ENCODE measurements at regions not wholly inside any gene's neighbourhood (a gene's known extent, or its start where the extent isn't known, plus 50 kb on each side); places are given as distances from the start of the nearest gene placed in this dataset.
"Not testable (repeated sequence)": the region's sequence is repeated elsewhere in the genome, so short reads cannot be mapped to it uniquely, and the experiment has no call there.

- no peak for DNase-seq
Measured at GRCh38 chr4:81700189-81700588, 228.5 kb upstream of the RASGEF1B start.

GRCh38 chr4:81698538-81699296 lies 227.0 kb upstream of the RASGEF1B start:
- no peak for DNase-seq

- DNase-seq: no peak
Measured at GRCh38 chr4:81694176-81694913, 222.6 kb upstream of the RASGEF1B start.

GRCh38 chr4:81690871-81691270 lies 219.2 kb upstream of the RASGEF1B start:
- DNase-seq: no peak

GRCh38 chr4:81688085-81688484 lies 216.4 kb upstream of the RASGEF1B start:
- no peak for DNase-seq

DNA sequence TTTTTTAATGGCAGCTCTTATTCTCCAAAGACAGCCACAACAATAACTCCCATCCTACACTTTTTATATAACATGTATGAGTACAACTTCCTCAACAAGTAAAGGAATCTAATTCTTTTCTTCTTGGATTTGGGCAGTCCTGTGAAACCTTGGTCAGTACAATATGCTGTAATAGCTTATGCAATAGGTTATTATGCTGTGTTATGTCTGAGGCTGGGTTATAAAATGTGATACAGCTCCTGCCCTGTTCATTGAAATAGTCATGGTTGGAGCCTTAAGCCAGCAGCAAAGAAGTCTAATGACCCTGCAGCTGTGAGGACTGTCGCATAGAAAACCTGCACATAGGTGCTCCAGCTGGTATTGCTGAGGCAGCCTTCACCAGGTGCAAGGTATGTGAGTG lies 215.8 kb upstream of the RASGEF1B start:
- DNase-seq: no peak

DNA sequence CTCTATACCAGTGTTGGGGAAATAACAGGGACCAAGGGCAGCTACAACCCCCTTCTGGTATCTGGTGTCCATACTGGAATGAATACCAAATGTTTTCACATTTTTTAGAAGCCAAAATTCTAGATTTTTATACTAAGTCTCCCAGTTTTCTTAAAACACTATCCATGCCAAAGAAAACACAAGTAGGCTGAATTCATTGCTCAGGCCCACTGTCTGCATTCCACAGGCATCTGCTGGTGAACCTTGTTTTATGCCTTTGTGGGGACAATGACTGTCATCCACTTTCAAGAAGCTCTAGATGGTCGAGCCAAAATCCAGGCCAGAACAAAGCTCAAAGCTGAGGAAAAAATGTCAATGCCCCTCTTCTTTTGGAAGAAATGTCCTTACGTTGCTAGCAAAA lies 213.4 kb upstream of the RASGEF1B start:
- DNase-seq: no peak

- DNase-seq: no peak
Measured at GRCh38 chr4:81684352-81684751, 212.6 kb upstream of the RASGEF1B start.

GRCh38 chr4:81682492-81682891 lies 210.8 kb upstream of the RASGEF1B start:
- no peak for DNase-seq

DNA sequence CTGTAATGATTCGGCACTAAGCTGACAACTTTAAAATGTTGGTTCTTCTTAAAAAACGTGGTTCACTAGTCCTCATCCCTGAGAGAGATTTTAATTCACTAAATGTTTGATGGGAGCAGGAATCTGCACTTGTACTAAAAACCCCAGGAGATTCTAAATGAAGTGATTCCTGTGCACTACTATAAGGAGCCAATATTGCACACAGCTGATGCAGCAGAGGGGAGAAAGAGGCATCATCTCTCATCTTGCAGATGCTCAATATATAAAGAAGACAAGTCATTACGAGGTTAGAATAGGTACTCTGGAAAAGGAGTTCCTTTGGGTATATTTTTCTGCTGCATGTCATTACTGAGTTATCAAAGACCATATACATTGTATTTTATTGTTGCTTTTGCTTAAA lies 207.6 kb upstream of the RASGEF1B start:
- no peak for DNase-seq

GRCh38 chr4:81678801-81679200 lies 207.1 kb upstream of the RASGEF1B start:
- no peak for DNase-seq

DNA sequence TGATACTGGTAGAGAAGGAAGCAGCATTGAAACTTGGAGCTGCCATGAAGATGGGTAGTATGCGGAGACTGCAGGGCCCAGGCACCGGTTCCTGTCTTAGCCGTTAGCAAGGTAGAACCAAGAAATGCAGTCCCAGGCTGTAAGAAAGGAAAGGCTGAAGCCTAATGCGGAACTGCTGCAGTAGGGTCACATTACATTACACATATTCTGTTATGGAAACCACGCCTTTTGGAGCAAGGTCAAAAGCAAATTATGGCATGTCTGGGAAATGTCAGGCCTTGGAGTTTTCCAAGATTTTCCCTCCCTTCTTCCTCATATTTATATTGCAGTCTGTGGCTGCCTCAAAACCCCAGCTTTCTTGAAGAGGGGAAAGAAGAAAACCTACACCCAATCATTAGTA lies 204.8 kb upstream of the RASGEF1B start:
- no peak for DNase-seq

DNA sequence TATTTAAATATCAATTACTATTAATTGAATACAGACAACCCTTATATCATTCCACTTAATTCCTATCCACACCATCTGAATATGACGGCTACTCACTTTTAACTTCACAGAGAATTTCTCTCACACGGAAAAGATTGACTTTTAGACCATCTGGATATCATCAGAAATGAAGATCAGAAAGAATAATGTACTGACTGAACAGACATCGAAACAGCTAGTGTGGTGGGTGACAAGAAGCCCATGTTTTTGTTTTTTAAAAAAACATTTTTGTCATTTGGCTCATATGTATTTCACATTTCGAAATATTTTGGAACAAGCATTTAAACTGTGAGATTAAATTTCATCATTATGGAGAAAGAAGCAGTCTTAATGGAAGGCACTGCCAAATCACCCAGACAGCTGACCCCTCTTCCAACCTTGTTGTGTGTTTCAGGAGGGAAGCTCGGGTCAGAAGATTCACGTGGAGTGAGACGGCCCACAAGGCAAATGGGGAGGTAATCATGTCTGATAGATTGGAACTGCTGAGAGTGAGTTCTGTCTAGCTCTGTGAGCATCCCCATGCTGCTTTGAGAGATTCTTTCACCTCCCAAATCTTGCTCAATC lies 204.2 kb upstream of the RASGEF1B start:
- DNase-seq: no peak

DNA sequence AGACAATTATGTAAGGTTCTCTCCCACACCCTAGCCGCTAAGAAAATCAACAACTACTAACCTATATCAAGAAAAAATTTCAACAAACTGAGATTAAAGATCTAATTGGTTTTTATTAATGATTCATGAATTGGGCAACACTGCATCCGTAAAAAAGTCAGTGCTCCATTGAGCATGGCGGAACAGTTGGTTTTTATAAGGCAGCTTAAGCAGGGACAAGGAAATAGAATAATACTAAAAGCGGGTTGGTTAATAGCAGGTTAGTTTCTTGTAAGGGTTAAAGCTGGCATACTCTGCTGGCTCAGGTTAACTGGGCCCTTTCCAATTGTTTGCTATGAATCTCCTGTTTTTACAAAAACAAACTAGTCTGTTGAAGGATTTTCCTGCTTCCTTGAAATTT lies 202.3 kb upstream of the RASGEF1B start:
- DNase-seq: no peak

GRCh38 chr4:81668328-81668727 lies 196.6 kb upstream of the RASGEF1B start:
- DNase-seq: not testable (repeated sequence)

GRCh38 chr4:81667539-81667938 lies 195.8 kb upstream of the RASGEF1B start:
- DNase-seq: no peak

DNA sequence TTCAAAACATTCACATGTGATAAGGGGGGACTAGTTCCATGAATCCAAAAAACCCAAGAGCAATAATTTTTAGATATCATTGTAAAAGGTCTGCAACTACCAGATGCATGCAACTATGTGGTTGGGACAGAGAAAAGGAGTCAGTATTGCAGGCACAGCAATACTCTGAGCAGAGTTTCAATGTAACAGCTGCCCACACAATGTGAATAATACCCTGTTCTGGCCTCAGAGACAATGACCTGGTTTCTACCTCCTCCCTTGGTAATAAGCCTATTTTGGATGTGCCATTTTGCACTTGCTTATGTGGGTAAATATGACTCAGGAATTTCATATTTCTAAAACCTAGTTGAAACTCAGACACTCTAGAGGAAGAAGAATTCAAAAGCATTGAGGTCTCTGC lies 194.8 kb upstream of the RASGEF1B start:
- DNase-seq: no peak

GRCh38 chr4:81665649-81666048 lies 193.9 kb upstream of the RASGEF1B start:
- no peak for DNase-seq

DNA sequence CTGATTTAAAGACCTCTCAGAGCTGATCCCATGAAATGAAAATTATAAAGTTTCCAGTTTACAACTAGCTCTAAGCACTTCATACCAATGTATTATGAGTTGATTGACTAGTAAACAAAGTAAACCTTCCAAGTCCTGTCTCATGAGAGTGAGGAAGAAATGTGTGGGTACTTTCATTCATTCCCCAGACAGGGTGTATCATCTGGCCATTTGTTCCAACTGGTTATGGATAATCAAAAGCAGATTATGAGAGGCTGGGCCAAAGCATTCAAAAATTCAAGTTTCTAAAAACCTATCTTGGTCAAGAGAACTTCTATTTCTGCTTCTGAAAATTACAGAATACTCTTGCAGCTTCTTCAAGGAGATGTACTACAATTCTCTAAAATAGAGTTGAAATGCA lies 193.3 kb upstream of the RASGEF1B start:
- DNase-seq: no peak

GRCh38 chr4:81664079-81664478 lies 192.4 kb upstream of the RASGEF1B start:
- DNase-seq: no peak

DNA sequence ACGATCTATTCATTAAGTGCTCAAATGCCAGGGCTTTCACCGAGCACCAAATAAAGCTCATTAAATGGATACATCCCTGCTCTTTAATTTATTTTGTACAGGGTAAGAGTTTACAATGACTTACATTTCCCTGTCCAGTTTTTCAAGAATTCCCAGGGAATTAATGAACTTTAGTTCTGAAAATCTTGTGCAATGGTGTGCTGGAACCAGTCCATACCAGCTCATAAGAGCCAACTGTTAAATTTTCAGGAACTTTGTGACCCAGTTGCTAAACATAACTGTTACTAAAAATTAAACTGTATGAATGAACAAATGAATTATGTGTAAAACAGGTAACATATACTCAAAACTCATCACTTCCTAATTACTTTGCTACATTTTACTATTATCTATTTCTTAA lies 191.7 kb upstream of the RASGEF1B start:
- no peak for DNase-seq

DNA sequence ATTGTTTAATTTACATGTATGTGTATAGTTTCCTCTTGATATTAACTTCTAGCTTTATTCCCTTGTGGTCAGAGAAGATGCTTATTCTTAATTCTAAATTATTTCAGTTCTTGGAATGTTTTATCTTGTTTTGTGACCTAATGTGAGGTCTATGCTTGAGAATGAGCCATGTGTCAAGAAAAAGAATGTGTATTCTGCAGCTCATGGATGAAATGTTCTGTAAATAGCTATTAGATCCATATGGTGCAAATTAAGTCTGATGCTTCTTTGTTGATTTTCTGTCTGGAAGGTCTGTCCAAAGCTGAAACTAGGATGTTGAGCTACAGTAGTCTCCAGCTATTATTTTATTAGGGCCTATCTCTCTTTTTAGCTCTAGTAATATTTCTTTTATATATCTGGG lies 187.3 kb upstream of the RASGEF1B start:
- DNase-seq: no peak

- no peak for DNase-seq
Measured at GRCh38 chr4:81652069-81652478, 180.4 kb upstream of the RASGEF1B start.

- DNase-seq: no peak
Measured at GRCh38 chr4:81651243-81651899, 179.7 kb upstream of the RASGEF1B start.

Data from GOT3 (cell line).